ENCODE measurements at regions not wholly inside any gene's neighbourhood (a gene's known extent, or its start where the extent isn't known, plus 50 kb on each side); places are given as distances from the start of the nearest gene placed in this dataset.

DNA sequence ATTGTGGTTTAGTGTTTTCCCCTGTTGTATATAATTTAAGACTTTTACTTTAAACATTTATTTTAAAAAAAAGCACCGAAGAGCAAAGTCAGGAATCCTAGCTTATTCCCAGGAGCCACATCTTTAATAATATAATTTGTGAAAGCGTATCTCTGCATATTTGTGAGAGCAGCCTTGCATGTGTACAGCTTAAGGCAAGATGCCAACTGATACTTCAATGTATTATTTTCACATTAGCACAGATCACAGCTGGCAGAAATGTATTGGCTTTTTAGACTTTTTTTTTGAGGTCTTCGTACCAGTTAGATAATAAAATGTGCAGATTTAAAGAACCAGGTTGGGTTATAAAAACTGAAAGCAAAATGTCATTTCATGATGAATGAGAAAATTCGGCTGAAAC is 845.7 kb upstream of the POT1 start:
- no peak for ATAC-seq
- TF ChIP-seq, protein P1, sequence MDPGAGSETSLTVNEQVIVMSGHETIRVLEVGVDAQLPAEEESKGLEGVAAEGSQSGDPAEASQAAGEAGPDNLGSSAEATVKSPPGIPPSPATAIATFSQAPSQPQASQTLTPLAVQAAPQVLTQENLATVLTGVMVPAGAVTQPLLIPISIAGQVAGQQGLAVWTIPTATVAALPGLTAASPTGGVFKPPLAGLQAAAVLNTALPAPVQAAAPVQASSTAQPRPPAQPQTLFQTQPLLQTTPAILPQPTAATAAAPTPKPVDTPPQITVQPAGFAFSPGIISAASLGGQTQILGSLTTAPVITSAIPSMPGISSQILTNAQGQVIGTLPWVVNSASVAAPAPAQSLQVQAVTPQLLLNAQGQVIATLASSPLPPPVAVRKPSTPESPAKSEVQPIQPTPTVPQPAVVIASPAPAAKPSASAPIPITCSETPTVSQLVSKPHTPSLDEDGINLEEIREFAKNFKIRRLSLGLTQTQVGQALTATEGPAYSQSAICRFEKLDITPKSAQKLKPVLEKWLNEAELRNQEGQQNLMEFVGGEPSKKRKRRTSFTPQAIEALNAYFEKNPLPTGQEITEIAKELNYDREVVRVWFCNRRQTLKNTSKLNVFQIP (CRISPR knock-in tag; IDR thresholded peaks at IDR 0.05; ENCODE audit: borderline replicate concordance, low read depth): no peak
- TF ChIP-seq TOX (CRISPR knock-in tag; IDR thresholded peaks at IDR 0.05; ENCODE audit: borderline replicate concordance) (no peak), CSDC2 (CRISPR knock-in tag; IDR thresholded peaks at IDR 0.05) (no peak), ESRRG (CRISPR knock-in tag; IDR thresholded peaks at IDR 0.05) (no peak), BACH2 (CRISPR knock-in tag; IDR thresholded peaks at IDR 0.05; ENCODE audit: borderline replicate concordance) (no peak), SNAI2 (CRISPR knock-in tag; IDR thresholded peaks at IDR 0.05) (no peak), ZC3H10 (CRISPR knock-in tag; IDR thresholded peaks at IDR 0.05) (no peak), PPARA (CRISPR knock-in tag; IDR thresholded peaks at IDR 0.05; ENCODE audit: borderline replicate concordance) (no peak), RARB (CRISPR knock-in tag; IDR thresholded peaks at IDR 0.05) (no peak), OSR1 (CRISPR knock-in tag; IDR thresholded peaks at IDR 0.05) (no peak), ZNF8 (CRISPR knock-in tag; IDR thresholded peaks at IDR 0.05) (no peak), ZFP30 (CRISPR knock-in tag; IDR thresholded peaks at IDR 0.05) (no peak), ZNF70 (CRISPR knock-in tag; IDR thresholded peaks at IDR 0.05) (no peak), TCF4 (CRISPR knock-in tag; IDR thresholded peaks at IDR 0.05; ENCODE audit: borderline replicate concordance) (no peak), GLIS3 (CRISPR knock-in tag; IDR thresholded peaks at IDR 0.05) (no peak)
- TF ChIP-seq, protein P2, sequence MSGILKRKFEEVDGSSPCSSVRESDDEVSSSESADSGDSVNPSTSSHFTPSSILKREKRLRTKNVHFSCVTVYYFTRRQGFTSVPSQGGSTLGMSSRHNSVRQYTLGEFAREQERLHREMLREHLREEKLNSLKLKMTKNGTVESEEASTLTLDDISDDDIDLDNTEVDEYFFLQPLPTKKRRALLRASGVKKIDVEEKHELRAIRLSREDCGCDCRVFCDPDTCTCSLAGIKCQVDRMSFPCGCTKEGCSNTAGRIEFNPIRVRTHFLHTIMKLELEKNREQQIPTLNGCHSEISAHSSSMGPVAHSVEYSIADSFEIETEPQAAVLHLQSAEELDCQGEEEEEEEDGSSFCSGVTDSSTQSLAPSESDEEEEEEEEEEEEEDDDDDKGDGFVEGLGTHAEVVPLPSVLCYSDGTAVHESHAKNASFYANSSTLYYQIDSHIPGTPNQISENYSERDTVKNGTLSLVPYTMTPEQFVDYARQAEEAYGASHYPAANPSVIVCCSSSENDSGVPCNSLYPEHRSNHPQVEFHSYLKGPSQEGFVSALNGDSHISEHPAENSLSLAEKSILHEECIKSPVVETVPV (CRISPR knock-in tag; IDR thresholded peaks at IDR 0.05): no peak
- TF ChIP-seq, protein P3, sequence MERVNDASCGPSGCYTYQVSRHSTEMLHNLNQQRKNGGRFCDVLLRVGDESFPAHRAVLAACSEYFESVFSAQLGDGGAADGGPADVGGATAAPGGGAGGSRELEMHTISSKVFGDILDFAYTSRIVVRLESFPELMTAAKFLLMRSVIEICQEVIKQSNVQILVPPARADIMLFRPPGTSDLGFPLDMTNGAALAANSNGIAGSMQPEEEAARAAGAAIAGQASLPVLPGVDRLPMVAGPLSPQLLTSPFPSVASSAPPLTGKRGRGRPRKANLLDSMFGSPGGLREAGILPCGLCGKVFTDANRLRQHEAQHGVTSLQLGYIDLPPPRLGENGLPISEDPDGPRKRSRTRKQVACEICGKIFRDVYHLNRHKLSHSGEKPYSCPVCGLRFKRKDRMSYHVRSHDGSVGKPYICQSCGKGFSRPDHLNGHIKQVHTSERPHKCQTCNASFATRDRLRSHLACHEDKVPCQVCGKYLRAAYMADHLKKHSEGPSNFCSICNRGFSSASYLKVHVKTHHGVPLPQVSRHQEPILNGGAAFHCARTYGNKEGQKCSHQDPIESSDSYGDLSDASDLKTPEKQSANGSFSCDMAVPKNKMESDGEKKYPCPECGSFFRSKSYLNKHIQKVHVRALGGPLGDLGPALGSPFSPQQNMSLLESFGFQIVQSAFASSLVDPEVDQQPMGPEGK (CRISPR knock-in tag; IDR thresholded peaks at IDR 0.05; ENCODE audit: borderline replicate concordance): no peak
- TF ChIP-seq, protein P4, sequence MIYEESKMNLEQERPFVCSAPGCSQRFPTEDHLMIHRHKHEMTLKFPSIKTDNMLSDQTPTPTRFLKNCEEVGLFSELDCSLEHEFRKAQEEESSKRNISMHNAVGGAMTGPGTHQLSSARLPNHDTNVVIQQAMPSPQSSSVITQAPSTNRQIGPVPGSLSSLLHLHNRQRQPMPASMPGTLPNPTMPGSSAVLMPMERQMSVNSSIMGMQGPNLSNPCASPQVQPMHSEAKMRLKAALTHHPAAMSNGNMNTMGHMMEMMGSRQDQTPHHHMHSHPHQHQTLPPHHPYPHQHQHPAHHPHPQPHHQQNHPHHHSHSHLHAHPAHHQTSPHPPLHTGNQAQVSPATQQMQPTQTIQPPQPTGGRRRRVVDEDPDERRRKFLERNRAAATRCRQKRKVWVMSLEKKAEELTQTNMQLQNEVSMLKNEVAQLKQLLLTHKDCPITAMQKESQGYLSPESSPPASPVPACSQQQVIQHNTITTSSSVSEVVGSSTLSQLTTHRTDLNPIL (CRISPR knock-in tag; IDR thresholded peaks at IDR 0.05; ENCODE audit: low read depth): no peak
- TF ChIP-seq, protein P5, sequence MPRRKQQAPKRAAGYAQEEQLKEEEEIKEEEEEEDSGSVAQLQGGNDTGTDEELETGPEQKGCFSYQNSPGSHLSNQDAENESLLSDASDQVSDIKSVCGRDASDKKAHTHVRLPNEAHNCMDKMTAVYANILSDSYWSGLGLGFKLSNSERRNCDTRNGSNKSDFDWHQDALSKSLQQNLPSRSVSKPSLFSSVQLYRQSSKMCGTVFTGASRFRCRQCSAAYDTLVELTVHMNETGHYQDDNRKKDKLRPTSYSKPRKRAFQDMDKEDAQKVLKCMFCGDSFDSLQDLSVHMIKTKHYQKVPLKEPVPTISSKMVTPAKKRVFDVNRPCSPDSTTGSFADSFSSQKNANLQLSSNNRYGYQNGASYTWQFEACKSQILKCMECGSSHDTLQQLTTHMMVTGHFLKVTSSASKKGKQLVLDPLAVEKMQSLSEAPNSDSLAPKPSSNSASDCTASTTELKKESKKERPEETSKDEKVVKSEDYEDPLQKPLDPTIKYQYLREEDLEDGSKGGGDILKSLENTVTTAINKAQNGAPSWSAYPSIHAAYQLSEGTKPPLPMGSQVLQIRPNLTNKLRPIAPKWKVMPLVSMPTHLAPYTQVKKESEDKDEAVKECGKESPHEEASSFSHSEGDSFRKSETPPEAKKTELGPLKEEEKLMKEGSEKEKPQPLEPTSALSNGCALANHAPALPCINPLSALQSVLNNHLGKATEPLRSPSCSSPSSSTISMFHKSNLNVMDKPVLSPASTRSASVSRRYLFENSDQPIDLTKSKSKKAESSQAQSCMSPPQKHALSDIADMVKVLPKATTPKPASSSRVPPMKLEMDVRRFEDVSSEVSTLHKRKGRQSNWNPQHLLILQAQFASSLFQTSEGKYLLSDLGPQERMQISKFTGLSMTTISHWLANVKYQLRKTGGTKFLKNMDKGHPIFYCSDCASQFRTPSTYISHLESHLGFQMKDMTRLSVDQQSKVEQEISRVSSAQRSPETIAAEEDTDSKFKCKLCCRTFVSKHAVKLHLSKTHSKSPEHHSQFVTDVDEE (CRISPR knock-in tag; IDR thresholded peaks at IDR 0.05): no peak

DNA sequence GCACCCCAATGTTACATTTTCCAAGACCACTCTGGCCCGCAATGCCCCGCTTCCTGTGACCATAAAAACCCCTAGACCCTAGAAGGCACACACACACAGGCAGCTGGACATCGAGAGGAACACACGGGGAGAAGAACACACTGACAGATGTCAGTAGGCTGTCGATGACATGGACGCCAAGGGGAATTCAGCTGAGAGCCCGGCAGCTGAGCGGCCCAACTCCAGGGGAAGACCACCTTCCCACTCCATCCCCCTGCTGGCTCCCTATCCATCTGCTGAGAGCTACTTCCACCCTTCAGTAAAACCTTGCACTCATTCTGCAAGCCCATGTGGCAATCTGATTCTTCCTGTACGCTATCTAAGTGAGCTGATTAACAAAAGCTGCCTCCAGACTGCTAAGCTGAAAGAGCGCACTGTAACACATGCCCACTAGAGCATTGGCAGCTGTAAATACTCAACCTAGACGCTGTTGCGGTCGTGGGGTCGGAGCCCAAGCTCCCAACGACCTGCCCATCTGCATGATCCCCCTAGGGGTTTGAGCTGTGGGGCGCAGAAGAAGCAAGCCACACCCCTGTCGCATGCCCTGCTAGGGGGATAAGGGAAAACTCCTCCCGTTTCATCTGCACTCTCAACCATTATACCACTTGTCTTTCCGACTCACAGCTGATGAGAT is 843.6 kb upstream of the POT1 start:
- TF ChIP-seq ZNF565 (CRISPR knock-in tag; conservative IDR thresholded peaks at IDR 0.05; ENCODE audit: low read depth) (no peak), ZC3H10 (CRISPR knock-in tag; IDR thresholded peaks at IDR 0.05) (no peak), ISL1 (CRISPR knock-in tag; IDR thresholded peaks at IDR 0.05) (no peak), ZFP3 (CRISPR knock-in tag; IDR thresholded peaks at IDR 0.05) (no peak), ZFP30 (CRISPR knock-in tag; IDR thresholded peaks at IDR 0.05) (no peak), GLIS3 (CRISPR knock-in tag; IDR thresholded peaks at IDR 0.05) (no peak), PPARA (CRISPR knock-in tag; IDR thresholded peaks at IDR 0.05; ENCODE audit: borderline replicate concordance) (no peak), TCF4 (CRISPR knock-in tag; IDR thresholded peaks at IDR 0.05; ENCODE audit: borderline replicate concordance) (no peak), SNAI2 (CRISPR knock-in tag; IDR thresholded peaks at IDR 0.05) (no peak), BACH2 (CRISPR knock-in tag; IDR thresholded peaks at IDR 0.05; ENCODE audit: borderline replicate concordance) (no peak), ARNTL (CRISPR knock-in tag; IDR thresholded peaks at IDR 0.05; ENCODE audit: borderline replicate concordance, low read depth) (no peak)
- TF ChIP-seq, protein P1 (CRISPR knock-in tag; IDR thresholded peaks at IDR 0.05; ENCODE audit: borderline replicate concordance, low read depth): no peak
- TF ChIP-seq, protein P2 (CRISPR knock-in tag; IDR thresholded peaks at IDR 0.05): no peak
- ATAC-seq: no peak
